A549 (cell line): ENCODE measurements at regions not wholly inside any gene's neighbourhood (a gene's known extent, or its start where the extent isn't known, plus 50 kb on each side); places are given as distances from the start of the nearest gene placed in this dataset.

ENCODE experiments used
- BHLHE40 ChIP-seq: IDR thresholded peaks from 2 replicates; pipeline ENCODE4 v1.6.1; 2012; ENCODE audit warnings: low read depth, low read length, inconsistent platforms
- EHF ChIP-seq: fragments of 250-450 bp; sonication (Bioruptor Pico); IDR thresholded peaks from 2 replicates; pipeline ENCODE4 v1.5.0; 2020; ENCODE audit warnings: mild to moderate bottlenecking
- NFE2L2 ChIP-seq: fragments of 150-350 bp; conservative IDR thresholded peaks from 2 replicates; pipeline ENCODE4 v1.6.1; 2014; ENCODE audit warnings: low read length
- PHF8 ChIP-seq: fragments of 200-600 bp; sonication (generic); IDR thresholded peaks from 2 replicates; pipeline ENCODE4 v1.6.1; 2016; ENCODE audit warnings: low read depth, mild to moderate bottlenecking, antibody characterized with exemption, moderate library complexity, borderline replicate concordance
- POLR2A ChIP-seq: IDR thresholded peaks from 2 replicates; pipeline ENCODE4 v1.6.1; 2012; ENCODE audit warnings: mild to moderate bottlenecking, low read length
- RAD21 ChIP-seq, 2 experiments: fragments of >200 bp in 1 of 2; sonication (Bioruptor Twin) in 1 of 2; formaldehyde crosslinking in 1 of 2; IDR thresholded peaks in 1 of 2; conservative IDR thresholded peaks in 1 of 2; 2 replicates in 1 of 2; 3 replicates in 1 of 2; pipeline ENCODE4 v1.6.1; 2012 to 2018; ENCODE audit warnings: inconsistent platforms in 1 of 2
- RNF2 ChIP-seq: fragments of 200-600 bp; sonication (generic); IDR thresholded peaks from 2 replicates; pipeline ENCODE4 v1.6.1; 2016; ENCODE audit warnings: low read depth, mild to moderate bottlenecking, antibody characterized with exemption, moderate library complexity, borderline replicate concordance
- TF ChIP-seq, protein P1 (sequence below): fragments of >200 bp; sonication (Bioruptor Twin); formaldehyde crosslinking; IDR thresholded peaks from 3 replicates; pipeline ENCODE4 v1.5.1; 2016
- TF ChIP-seq, protein P2 (sequence below): fragments of >200 bp; sonication (Bioruptor Twin); formaldehyde crosslinking; IDR thresholded peaks from 3 replicates; pipeline ENCODE4 v1.6.1; 2016

DNA sequence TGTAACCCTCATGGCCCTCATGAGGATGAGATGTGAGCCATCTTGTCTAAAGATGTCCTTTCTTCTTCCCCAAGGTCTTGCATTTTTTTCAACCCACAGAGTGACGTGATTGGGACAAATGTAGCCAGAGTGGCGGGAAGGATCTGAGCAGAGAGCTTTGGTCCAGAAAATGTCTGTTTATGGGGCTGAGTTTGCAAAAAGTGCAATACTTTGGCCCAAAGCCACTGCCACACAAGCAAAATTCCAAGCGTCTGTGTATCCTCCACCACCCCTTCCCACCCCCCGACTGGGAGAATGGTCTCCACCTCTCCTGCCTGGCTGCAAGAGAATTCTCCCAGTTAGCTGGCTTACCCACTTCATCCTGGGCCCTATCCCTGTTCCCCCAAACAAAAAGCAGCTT is 246.9 kb upstream of the LRIG1 start:
- TF ChIP-seq PHF8 (no peak), EHF (CRISPR knock-in tag) (no peak), RAD21 (conservative IDR thresholded peaks at IDR 0.05 in 1 of 2, IDR thresholded peaks at IDR 0.05 in 1 of 2) (no peak), RNF2 (no peak), BHLHE40 (no peak), POLR2A (no peak), NFE2L2 (no peak)
- TF ChIP-seq, protein P1, sequence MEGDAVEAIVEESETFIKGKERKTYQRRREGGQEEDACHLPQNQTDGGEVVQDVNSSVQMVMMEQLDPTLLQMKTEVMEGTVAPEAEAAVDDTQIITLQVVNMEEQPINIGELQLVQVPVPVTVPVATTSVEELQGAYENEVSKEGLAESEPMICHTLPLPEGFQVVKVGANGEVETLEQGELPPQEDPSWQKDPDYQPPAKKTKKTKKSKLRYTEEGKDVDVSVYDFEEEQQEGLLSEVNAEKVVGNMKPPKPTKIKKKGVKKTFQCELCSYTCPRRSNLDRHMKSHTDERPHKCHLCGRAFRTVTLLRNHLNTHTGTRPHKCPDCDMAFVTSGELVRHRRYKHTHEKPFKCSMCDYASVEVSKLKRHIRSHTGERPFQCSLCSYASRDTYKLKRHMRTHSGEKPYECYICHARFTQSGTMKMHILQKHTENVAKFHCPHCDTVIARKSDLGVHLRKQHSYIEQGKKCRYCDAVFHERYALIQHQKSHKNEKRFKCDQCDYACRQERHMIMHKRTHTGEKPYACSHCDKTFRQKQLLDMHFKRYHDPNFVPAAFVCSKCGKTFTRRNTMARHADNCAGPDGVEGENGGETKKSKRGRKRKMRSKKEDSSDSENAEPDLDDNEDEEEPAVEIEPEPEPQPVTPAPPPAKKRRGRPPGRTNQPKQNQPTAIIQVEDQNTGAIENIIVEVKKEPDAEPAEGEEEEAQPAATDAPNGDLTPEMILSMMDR = no peak
- TF ChIP-seq, protein P2, sequence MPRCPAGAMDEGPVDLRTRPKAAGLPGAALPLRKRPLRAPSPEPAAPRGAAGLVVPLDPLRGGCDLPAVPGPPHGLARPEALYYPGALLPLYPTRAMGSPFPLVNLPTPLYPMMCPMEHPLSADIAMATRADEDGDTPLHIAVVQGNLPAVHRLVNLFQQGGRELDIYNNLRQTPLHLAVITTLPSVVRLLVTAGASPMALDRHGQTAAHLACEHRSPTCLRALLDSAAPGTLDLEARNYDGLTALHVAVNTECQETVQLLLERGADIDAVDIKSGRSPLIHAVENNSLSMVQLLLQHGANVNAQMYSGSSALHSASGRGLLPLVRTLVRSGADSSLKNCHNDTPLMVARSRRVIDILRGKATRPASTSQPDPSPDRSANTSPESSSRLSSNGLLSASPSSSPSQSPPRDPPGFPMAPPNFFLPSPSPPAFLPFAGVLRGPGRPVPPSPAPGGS = no peak
